HFFc6 (cell line): ENCODE measurements at regions not wholly inside any gene's neighbourhood (a gene's known extent, or its start where the extent isn't known, plus 50 kb on each side); places are given as distances from the start of the nearest gene placed in this dataset.
A peak's percentile ranks its signal among the peaks of the same experiment; 100 is the strongest.

Experiments used
- DNase-seq: peaks from one replicate; pipeline ENCODE4 v3.0.0-alpha.2; 2018
- H3K27ac Mint-ChIP-seq: 2 replicates; pipeline ENCODE4 v1.8.0; 2020; ENCODE audit warnings: mild to moderate bottlenecking, mixed read lengths
- H3K27me3 Mint-ChIP-seq: 2 replicates; pipeline ENCODE4 v1.8.0; 2021; ENCODE audit warnings: mild to moderate bottlenecking, moderate library complexity, mixed read lengths; ENCODE audit not compliant: insufficient read depth
- H3K36me3 Mint-ChIP-seq: 2 replicates; pipeline ENCODE4 v1.8.0; 2021; ENCODE audit warnings: low read depth, mixed read lengths
- H3K4me1 Mint-ChIP-seq: 2 replicates; pipeline ENCODE4 v1.8.0; 2020; ENCODE audit warnings: low read depth, mixed read lengths
- H3K4me3 Mint-ChIP-seq: 2 replicates; pipeline ENCODE4 v1.8.0; 2020; ENCODE audit warnings: mild to moderate bottlenecking, moderate library complexity, mixed read lengths
- H3K9me3 Mint-ChIP-seq: 2 replicates; pipeline ENCODE4 v1.8.0; 2020; ENCODE audit warnings: mild to moderate bottlenecking, mixed read lengths
- TF ChIP-seq, protein P1 (sequence below): fragments of 200-600 bp; sonication (generic); IDR thresholded peaks from 2 replicates; pipeline ENCODE4 v1.5.0; 2021; ENCODE audit warnings: antibody characterized with exemption, mild to moderate bottlenecking

DNA sequence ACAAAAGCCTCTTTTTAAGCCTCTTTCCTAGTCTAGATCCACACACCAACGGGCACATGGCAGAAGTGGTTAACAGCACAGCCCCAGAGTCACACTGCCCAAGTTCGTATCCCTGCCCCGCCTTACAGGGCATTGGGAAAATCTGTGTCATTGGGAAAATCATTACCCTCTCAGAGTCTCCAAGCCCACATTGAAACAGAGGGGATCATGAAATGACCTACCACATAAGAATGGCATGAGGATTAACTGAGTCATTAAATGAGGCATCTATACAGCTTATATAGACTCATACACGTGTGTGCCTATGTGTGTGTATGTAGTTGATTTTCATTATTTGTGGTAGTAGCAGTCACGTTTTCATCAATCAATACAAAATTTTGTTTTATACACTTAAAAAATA, 469.0 kb upstream of the POU3F3 start:
- Mint-ChIP-seq H3K27ac (no peak overlapping the region), H3K9me3 (peaks cover 58% of the 10 kb centered on the region), H3K4me1 (no peaks in the 10 kb centered on the region), H3K27me3 (no peaks in the 10 kb centered on the region), H3K4me3 (no peak overlapping the region), H3K36me3 (no peaks in the 10 kb centered on the region)
- no peak for DNase-seq
- TF ChIP-seq, protein P1, sequence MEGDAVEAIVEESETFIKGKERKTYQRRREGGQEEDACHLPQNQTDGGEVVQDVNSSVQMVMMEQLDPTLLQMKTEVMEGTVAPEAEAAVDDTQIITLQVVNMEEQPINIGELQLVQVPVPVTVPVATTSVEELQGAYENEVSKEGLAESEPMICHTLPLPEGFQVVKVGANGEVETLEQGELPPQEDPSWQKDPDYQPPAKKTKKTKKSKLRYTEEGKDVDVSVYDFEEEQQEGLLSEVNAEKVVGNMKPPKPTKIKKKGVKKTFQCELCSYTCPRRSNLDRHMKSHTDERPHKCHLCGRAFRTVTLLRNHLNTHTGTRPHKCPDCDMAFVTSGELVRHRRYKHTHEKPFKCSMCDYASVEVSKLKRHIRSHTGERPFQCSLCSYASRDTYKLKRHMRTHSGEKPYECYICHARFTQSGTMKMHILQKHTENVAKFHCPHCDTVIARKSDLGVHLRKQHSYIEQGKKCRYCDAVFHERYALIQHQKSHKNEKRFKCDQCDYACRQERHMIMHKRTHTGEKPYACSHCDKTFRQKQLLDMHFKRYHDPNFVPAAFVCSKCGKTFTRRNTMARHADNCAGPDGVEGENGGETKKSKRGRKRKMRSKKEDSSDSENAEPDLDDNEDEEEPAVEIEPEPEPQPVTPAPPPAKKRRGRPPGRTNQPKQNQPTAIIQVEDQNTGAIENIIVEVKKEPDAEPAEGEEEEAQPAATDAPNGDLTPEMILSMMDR, result no peak

DNA sequence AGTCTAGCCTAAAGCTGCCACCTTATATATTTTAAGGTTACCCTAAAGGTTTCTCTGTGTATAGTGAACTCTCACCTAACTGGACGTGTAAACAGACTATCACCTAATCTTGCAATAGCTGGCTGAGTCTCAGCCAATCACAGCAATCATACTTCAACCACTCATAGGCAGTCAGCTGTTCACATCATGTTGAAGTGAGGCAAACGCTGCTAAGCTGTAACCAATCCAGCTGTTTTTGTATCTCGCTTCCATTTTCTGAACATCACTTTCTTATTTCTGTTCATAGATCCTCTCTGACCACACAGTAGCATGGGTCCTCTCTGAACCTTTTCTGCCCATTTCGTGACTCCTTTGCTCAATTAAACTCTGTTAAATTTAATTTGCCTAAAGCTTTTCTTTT, 468.2 kb upstream of the POU3F3 start:
- no peaks in the 10 kb centered on the region for H3K4me1 Mint-ChIP-seq

DNA sequence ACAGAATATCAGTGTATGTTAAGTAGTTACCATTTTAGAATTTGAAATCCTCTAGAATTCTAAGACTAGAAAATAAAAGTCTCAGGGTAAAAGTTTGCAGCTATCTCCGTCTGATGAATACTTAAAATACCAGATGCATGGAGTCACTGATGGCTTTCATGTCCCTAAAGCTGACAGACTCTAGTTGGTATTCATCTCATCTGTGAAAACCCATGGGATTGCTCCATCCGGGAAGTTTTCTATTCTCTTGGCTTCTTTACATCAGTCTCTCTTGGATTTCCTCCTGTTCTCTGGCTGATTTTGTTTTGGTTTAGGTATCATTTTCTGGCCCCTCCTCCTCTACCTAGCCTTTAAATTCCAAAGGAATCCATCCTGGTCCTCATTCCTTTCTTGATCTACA, 465.6 kb upstream of the POU3F3 start:
- H3K9me3 Mint-ChIP-seq, result peaks cover 59% of the 10 kb centered on the region
- H3K4me3 Mint-ChIP-seq, result no peak overlapping the region
- no peaks in the 10 kb centered on the region for H3K27me3 Mint-ChIP-seq
- H3K36me3 Mint-ChIP-seq, result no peaks in the 10 kb centered on the region
- no peaks in the 10 kb centered on the region for H3K4me1 Mint-ChIP-seq
- TF ChIP-seq, protein P1, result no peak
- H3K27ac Mint-ChIP-seq, result no peak overlapping the region
- peak; percentile 1 for DNase-seq

More for the DNA sequence above, 468.2 kb upstream of the POU3F3 start:
- Mint-ChIP-seq H3K27ac (no peak overlapping the region), H3K36me3 (no peaks in the 10 kb centered on the region), H3K9me3 (peaks cover 55% of the 10 kb centered on the region), H3K27me3 (no peaks in the 10 kb centered on the region), H3K4me3 (no peak overlapping the region)
- TF ChIP-seq, protein P1, result no peak
- DNase-seq, result no peak

DNA sequence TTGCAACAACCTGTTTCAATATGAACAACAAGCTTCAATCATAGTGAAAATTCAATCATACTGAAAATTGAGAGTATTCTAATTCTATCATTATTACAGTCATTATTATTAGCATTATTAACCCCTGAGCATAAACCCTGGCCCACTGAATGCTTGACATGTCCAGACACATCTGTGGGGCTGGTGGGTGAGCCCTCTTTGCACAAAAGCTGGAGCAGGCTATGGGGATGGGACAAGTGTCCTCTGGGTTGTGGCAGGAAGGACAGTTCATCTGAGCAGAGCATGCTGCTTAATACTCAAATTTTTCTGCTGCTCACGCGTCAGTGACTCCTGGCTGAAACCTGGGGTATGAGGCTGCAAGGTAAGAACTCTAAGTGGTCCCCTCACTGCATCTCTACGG, 451.1 kb upstream of the POU3F3 start:
- H3K27me3 Mint-ChIP-seq, result no peaks in the 10 kb centered on the region
- TF ChIP-seq, protein P1, result no peak
- no peak overlapping the region for H3K4me3 Mint-ChIP-seq
- H3K4me1 Mint-ChIP-seq, result no peaks in the 10 kb centered on the region
- H3K27ac Mint-ChIP-seq, result no peak overlapping the region
- peaks cover 8% of the 10 kb centered on the region for H3K9me3 Mint-ChIP-seq
- no peak for DNase-seq
- H3K36me3 Mint-ChIP-seq, result no peaks in the 10 kb centered on the region

DNA sequence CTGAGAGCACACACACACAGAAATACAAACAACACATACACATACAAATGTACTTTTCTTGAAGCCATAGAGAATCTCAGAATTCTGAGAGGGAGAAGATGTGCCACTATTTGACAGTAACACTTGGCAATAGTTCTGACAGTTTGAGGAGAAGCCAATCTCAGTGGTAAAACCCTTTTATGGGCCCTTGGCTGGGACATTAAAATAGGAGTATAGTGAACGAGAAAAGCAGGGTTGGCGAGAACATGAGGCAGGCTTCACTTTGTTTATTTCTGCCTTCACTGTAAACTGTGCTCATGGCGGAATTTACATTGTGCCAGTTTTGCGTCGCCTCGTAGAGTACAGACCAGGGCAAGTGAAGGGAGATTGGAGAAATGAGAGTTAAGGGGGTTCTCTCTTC, 449.4 kb upstream of the POU3F3 start:
- Mint-ChIP-seq H3K36me3 (no peaks in the 10 kb centered on the region), H3K9me3 (no peaks in the 10 kb centered on the region; the same call in none of the 2 replicates), H3K4me1 (no peaks in the 10 kb centered on the region), H3K27ac (no peak overlapping the region), H3K4me3 (no peak overlapping the region), H3K27me3 (no peaks in the 10 kb centered on the region)
- TF ChIP-seq, protein P1, result no peak
- no peak for DNase-seq

DNA sequence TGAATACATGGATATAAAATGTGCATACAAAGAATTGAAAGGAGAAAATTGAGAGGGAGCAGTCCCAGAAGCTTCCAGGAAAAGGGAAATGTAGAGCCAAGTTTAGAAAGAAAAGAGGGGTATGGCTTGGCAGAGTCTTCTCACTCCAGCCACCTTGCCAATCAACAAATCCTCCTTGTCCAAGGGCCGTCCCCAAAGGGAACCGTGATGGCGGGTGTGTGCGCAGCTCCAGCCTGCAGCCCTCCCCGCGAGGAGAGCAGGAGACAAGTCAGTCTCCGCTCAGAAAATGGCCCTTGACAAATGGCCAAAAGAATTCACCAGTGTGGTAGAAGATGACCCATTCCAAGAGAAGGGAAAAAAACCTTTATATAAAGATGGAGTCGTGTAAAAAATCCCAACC, 448.3 kb upstream of the POU3F3 start:
- Mint-ChIP-seq H3K9me3 (peaks cover 4% of the 10 kb centered on the region), H3K4me3 (no peak overlapping the region), H3K27me3 (no peaks in the 10 kb centered on the region), H3K36me3 (no peaks in the 10 kb centered on the region), H3K27ac (no peak overlapping the region), H3K4me1 (no peaks in the 10 kb centered on the region)
- no peak for DNase-seq
- TF ChIP-seq, protein P1, result no peak
